Erythroblast (primary cell): ENCODE measurements at regions not wholly inside any gene's neighbourhood (a gene's known extent, or its start where the extent isn't known, plus 50 kb on each side); places are given as distances from the start of the nearest gene placed in this dataset.

Experiments used
- GATA1 ChIP-seq: IDR thresholded peaks from 2 replicates; pipeline ENCODE4 v1.6.1; 2011; ENCODE audit warnings: low read depth, mild to moderate bottlenecking, control low read depth, low read length, moderate library complexity
- POLR2A ChIP-seq: IDR thresholded peaks from 2 replicates; pipeline ENCODE4 v1.6.1; 2011; ENCODE audit warnings: mild to moderate bottlenecking, low read length

GRCh38 chr12:118611295-118611694 lies 234.9 kb downstream of the SUDS3 start:
- no peak for TF ChIP-seq POLR2A
- TF ChIP-seq GATA1, result no peak
